Stimulated activated naive B cell treated with anti-CD40 and anti-IgM and Interleukin-4, amounts not matched to agents 10 μg/mL and 1 μg/mL and 100 μg/mL, for 72 hours (primary cell): ENCODE measurements at regions not wholly inside any gene's neighbourhood (a gene's known extent, or its start where the extent isn't known, plus 50 kb on each side); places are given as distances from the start of the nearest gene placed in this dataset.
A peak's percentile ranks its signal among the peaks of the same experiment; 100 is the strongest.

ENCODE experiments used
- ATAC-seq, 2 donors: fragments of 150-1000 bp; cut with Tn5 transposase; replicated peaks; 2 replicates each; pipeline ENCODE4 v1.10.0; 2021; ENCODE audit warnings: moderate library complexity in 1 of 2
- DNase-seq: peaks from one replicate; pipeline ENCODE4 v3.0.0; 2021
- H3K27ac Mint-ChIP-seq: one replicate; pipeline ENCODE4 v1.8.0; 2022; ENCODE audit warnings: mild to moderate bottlenecking, mixed read lengths
- H3K27me3 Mint-ChIP-seq, 2 donors: one replicate each; pipeline ENCODE4 v1.8.0; 2022; ENCODE audit warnings: mixed read lengths in 2 of 2
- H3K36me3 Mint-ChIP-seq, 2 donors: one replicate each; pipeline ENCODE4 v1.8.0; 2022; ENCODE audit warnings: mixed read lengths in 2 of 2, mild to moderate bottlenecking in 1 of 2
- H3K4me1 Mint-ChIP-seq, 2 donors: one replicate each; pipeline ENCODE4 v1.8.0; 2022; ENCODE audit warnings: mixed read lengths in 2 of 2, mild to moderate bottlenecking in 1 of 2
- H3K4me3 Mint-ChIP-seq, 2 donors: one replicate each; pipeline ENCODE4 v1.8.0; 2022; ENCODE audit warnings: mild to moderate bottlenecking in 2 of 2, mixed read lengths in 2 of 2, moderate library complexity in 1 of 2
- H3K9me3 Mint-ChIP-seq, 2 donors: one replicate each; pipeline ENCODE4 v1.8.0; 2022; ENCODE audit warnings: mixed read lengths in 2 of 2, mild to moderate bottlenecking in 1 of 2

DNA sequence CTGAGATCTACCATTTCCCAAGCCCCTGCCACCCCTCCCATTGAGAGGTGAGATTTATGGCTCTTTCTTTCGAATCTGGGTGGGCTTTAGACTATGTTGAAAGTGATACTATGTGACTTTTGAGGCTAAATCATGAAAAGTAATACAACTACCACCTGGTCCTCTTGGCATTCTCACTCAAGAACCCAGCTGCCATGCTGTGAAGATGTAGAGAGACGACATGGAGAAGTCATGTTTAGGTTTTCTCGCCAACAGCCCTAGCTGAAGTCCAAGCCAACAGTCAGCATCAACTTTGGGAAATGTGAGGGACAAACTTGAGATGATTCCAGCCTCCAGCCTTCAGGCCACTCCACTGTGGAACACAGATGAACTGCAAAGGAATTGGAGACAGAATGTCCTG, 108.7 kb downstream of the SCP2D1 start:
- H3K4me3 Mint-ChIP-seq: no peak overlapping the region
- H3K36me3 Mint-ChIP-seq: no peaks in the 10 kb centered on the region
- H3K27me3 Mint-ChIP-seq: peaks cover 0 to 3% of the 10 kb centered on the region in 2 donors
- ATAC-seq: no peak
- peaks cover 2 to 6% of the 10 kb centered on the region in 2 donors for H3K4me1 Mint-ChIP-seq
- no peak overlapping the region for H3K27ac Mint-ChIP-seq
- H3K9me3 Mint-ChIP-seq: peaks cover 0 to 4% of the 10 kb centered on the region in 2 donors
- no peak for DNase-seq

DNA sequence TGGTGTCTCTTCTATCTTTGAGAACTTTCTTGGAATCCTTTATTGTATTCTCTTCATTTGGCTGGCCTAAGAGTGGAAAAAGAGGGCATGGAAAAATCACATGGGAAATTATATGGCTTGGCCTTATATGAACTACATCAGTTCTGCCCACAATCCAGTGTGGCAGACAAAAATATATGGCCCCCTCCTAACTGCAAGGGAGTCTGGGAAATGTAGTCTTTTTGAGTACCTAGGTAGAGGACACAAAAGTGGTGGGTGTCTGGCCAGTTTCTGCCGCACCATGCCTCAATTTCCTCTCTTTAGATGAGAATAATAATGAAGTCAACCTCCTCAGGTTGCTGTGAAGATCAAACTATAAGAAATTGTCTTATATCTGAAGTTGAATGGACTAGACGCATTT, 109.3 kb downstream of the SCP2D1 start:
- Mint-ChIP-seq H3K27me3 (peaks cover 0 to 3% of the 10 kb centered on the region in 2 donors), H3K4me3 (no peak overlapping the region), H3K9me3 (peaks cover 0 to 4% of the 10 kb centered on the region in 2 donors), H3K27ac (no peak overlapping the region), H3K36me3 (no peaks in the 10 kb centered on the region), H3K4me1 (peaks cover under 1 to 2% of the 10 kb centered on the region in 2 donors)
- no peak for DNase-seq
- no peak for ATAC-seq

DNA sequence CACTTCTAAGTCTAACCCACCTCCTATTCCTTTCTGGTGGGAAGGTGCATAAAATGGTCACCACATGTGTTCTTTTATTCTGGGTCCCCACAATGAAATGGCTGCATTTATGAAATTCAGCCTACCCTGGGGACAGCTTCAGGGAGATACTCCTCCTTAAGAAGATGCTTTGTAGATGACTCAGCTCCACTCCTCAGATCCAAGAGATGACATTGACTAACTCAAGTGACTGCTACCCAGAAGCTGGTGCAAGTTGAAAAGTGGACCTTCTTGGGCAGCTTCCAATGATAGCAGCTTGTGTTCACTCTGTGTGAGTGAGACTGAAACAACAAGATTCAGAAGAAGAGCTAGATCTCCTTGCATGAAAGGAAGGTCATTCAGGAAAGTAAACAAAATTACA, 113.4 kb downstream of the SCP2D1 start:
- DNase-seq (no peak), ATAC-seq (no peak)
- H3K27ac Mint-ChIP-seq: no peak overlapping the region
- H3K4me3 Mint-ChIP-seq: no peak overlapping the region
- peaks cover 0 to 3% of the 10 kb centered on the region in 2 donors for H3K27me3 Mint-ChIP-seq
- no peaks in the 10 kb centered on the region for H3K4me1 Mint-ChIP-seq
- H3K9me3 Mint-ChIP-seq: peaks cover 0 to 1% of the 10 kb centered on the region in 2 donors
- no peaks in the 10 kb centered on the region for H3K36me3 Mint-ChIP-seq

DNA sequence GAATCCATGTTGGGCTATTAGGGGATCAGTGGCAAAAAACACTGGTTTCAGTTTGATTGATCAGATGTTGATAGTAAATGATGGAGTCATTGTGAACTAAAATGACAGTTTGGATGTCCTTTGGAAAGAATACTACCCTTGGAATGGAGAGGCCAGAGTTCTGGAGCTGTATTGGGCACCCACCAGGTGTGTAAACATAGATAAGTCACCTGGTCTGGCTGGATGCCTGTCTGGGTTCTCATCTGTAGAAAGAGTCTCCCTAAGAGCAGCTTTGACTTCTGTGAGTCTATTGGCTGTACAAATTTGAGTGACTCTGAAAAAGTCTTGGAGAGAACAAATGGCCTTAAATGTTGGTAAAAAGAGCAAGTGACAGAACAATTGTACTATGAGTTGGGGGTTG, 115.0 kb downstream of the SCP2D1 start:
- no peak overlapping the region for H3K4me3 Mint-ChIP-seq
- ATAC-seq (no peak), DNase-seq (no peak)
- H3K27me3 Mint-ChIP-seq: peaks cover 0 to 3% of the 10 kb centered on the region in 2 donors
- H3K9me3 Mint-ChIP-seq: peaks cover 0 to 5% of the 10 kb centered on the region in 2 donors
- no peaks in the 10 kb centered on the region for H3K36me3 Mint-ChIP-seq
- no peaks in the 10 kb centered on the region for H3K4me1 Mint-ChIP-seq
- no peak overlapping the region for H3K27ac Mint-ChIP-seq

DNA sequence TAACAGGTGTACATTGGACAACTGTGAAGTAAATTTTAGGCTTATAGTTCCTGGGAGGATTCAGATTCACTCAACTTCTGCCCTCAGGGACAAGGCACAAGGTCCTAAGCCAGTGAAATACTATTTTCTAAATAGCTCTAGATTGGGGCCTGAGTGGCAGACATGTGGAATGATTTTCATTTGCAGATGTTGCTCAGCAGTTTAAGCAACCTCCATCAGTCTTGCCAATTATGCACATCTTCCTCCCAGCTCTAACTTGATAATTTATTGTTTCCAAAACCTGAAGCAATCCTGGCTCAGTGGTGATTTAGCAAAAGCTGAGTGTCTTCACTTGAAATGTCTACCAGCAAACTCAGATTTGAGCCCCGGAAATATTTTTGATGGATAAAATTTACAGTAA, 116.2 kb downstream of the SCP2D1 start:
- DNase-seq: no peak
- Mint-ChIP-seq H3K4me3 (no peak overlapping the region), H3K27ac (no peak overlapping the region), H3K27me3 (peaks cover 0 to 3% of the 10 kb centered on the region in 2 donors), H3K36me3 (no peaks in the 10 kb centered on the region), H3K4me1 (no peaks in the 10 kb centered on the region), H3K9me3 (peaks cover 3 to 6% of the 10 kb centered on the region in 2 donors)
- no peak for ATAC-seq

DNA sequence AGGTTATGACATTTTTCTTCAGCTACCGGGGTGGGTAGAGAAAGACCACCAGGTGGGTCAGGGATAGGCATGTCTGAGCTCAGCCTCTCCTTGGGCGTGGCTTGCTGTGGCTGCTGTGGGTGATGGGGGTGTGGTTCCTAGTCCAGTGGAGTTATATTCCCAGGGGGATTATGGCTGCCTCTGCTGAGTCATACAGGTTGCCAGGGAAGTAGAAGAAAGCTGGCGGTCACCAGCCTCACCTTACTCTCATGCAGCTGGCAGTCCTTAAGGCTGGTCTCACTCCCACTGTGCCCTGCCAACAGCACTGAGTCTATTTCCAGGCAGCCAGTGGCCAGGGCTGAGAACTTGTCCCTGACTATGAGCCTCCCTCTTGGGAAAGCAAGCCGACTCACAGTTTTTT, 130.0 kb downstream of the SCP2D1 start:
- ATAC-seq (no peak), DNase-seq (no peak)
- Mint-ChIP-seq H3K4me1 (no peaks in the 10 kb centered on the region), H3K9me3 (peaks cover 6 to 9% of the 10 kb centered on the region in 2 donors), H3K4me3 (no peak overlapping the region), H3K36me3 (no peaks in the 10 kb centered on the region), H3K27me3 (peaks cover 21 to 24% of the 10 kb centered on the region in 2 donors), H3K27ac (no peak overlapping the region)

DNA sequence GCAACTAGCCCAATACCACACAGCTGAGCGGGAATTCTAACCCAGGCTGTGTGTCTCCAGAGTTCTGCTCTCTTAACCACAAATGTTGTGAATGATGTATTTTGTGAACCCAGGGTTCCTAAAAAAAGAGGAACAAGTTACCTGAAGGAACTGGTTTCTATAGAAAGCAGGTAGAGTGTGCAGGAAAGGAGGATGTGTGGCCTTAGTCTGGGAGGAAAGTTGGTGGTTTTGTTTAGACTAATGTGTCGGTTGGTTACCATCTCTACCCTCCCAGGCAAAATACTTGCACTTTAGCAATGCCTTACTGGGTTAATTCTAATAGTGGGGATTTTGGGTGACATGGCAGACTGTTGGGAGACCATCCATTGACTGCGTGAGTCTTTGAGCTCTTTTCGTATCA, 143.3 kb downstream of the SCP2D1 start:
- Mint-ChIP-seq H3K27me3 (peaks cover 0 to 11% of the 10 kb centered on the region in 2 donors), H3K9me3 (peaks cover 2 to 7% of the 10 kb centered on the region in 2 donors), H3K36me3 (no peaks in the 10 kb centered on the region), H3K4me1 (no peaks in the 10 kb centered on the region), H3K4me3 (no peak overlapping the region), H3K27ac (no peak overlapping the region)
- peak; percentile 57 to 75 for ATAC-seq
- DNase-seq: no peak

DNA sequence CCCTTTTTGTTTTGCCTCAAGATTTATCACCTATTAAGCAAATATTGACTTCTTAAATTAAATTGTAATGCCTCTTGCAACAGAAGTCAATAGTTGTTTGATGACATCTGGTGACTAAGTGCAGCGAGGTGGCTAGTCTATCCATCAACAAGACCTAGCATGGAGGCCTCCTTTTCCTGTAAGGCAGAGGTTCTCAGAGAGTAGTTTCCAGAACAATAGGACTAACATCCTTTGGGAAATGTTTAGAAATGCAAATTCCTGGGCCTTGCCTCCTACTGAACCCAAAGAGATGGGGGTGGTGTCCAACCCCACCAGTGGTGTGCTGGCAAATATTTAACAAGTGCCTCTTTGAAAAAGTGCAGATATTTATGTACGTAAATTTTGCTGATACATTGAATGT, 143.7 kb downstream of the SCP2D1 start:
- ATAC-seq: no peak
- Mint-ChIP-seq H3K9me3 (peaks cover 2 to 7% of the 10 kb centered on the region in 2 donors), H3K27ac (no peak overlapping the region), H3K4me1 (no peaks in the 10 kb centered on the region), H3K4me3 (no peak overlapping the region), H3K36me3 (no peaks in the 10 kb centered on the region), H3K27me3 (peaks cover 0 to 15% of the 10 kb centered on the region in 2 donors)
- no peak for DNase-seq

DNA sequence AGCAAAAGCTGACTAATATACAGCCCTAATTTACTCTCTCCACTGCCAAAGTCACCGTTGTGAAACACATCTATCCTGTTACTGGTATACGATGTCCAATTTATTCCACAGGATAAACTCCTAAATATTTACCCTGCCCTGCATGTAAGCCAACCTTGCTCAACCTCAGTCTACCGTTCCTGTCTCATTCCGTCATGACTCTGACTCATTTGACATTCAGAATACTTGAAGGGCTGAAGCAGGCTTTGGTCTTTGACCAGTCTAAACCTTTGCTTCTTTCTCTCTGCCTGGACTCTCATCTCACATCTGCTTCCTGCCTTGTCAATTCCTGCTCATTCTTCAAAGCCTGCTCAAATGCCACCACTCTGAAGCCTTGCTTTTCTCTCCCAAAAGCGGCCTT, 157.5 kb downstream of the SCP2D1 start:
- H3K4me1 Mint-ChIP-seq: no peaks in the 10 kb centered on the region
- no peaks in the 10 kb centered on the region for H3K36me3 Mint-ChIP-seq
- ATAC-seq (no peak), DNase-seq (no peak)
- no peak overlapping the region for H3K27ac Mint-ChIP-seq
- H3K9me3 Mint-ChIP-seq: peaks cover 0 to 3% of the 10 kb centered on the region in 2 donors
- no peak overlapping the region for H3K4me3 Mint-ChIP-seq
- peaks cover 8 to 20% of the 10 kb centered on the region in 2 donors for H3K27me3 Mint-ChIP-seq

DNA sequence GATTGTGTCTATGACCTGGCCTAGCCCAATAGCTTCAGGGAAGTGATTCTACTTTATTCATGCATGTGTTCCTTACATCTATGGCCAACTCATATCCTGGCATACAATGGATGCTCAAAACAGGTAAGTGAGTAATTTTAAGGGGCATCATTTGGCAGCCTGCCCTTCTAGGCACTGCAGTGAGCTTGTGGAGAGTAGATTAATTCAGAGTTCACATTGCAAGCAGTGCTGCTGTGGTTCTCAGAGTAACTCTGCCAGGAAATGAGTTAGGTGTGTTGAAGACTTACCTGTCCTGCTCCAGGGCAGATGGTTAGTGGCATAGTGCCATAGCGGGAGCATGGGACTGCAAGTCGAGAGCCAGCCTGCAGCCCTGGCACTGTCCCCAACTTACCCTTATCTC, 158.0 kb downstream of the SCP2D1 start:
- no peak overlapping the region for H3K4me3 Mint-ChIP-seq
- no peak overlapping the region for H3K27ac Mint-ChIP-seq
- DNase-seq (no peak), ATAC-seq (no peak)
- peaks cover 4 to 15% of the 10 kb centered on the region in 2 donors for H3K27me3 Mint-ChIP-seq
- H3K4me1 Mint-ChIP-seq: no peaks in the 10 kb centered on the region
- no peaks in the 10 kb centered on the region for H3K36me3 Mint-ChIP-seq
- H3K9me3 Mint-ChIP-seq: peaks cover 0 to 3% of the 10 kb centered on the region in 2 donors

DNA sequence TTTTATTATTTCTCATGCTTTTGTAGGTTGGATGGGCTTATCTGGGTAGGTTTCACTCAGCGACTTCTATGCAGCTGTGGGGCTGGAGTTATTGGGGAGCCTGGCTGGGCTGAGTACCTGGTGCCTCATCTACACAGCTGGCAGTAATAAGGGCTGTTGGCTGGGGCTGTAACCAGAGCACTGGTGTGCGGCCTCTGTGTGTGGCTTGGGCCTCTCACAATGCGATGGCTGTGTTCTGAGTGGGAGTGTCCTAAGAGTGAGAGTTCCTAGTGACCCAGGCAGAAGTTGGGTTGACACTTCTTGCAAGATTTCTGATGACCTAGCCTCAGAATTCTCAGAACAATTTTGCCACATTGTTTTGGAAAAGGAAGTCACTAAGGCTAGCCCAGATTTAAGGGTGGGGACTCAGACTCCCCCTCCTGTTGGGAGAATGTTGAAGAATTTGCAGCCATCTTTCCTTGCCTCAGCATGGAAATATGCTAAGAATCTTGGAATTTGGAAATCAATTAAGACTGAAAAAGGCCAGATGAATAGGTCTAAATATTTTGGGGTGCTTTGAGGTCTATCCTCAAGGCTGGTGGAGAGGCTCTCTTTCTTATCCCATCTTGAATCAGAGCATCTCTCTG, 158.8 kb downstream of the SCP2D1 start:
- Mint-ChIP-seq H3K4me1 (peaks cover 0 to under 1% of the 10 kb centered on the region in 2 donors), H3K4me3 (no peak overlapping the region), H3K27me3 (peaks cover 0 to 10% of the 10 kb centered on the region in 2 donors), H3K36me3 (no peaks in the 10 kb centered on the region), H3K27ac (no peak overlapping the region), H3K9me3 (peaks cover 0 to 2% of the 10 kb centered on the region in 2 donors)
- ATAC-seq: no peak
- DNase-seq: no peak

DNA sequence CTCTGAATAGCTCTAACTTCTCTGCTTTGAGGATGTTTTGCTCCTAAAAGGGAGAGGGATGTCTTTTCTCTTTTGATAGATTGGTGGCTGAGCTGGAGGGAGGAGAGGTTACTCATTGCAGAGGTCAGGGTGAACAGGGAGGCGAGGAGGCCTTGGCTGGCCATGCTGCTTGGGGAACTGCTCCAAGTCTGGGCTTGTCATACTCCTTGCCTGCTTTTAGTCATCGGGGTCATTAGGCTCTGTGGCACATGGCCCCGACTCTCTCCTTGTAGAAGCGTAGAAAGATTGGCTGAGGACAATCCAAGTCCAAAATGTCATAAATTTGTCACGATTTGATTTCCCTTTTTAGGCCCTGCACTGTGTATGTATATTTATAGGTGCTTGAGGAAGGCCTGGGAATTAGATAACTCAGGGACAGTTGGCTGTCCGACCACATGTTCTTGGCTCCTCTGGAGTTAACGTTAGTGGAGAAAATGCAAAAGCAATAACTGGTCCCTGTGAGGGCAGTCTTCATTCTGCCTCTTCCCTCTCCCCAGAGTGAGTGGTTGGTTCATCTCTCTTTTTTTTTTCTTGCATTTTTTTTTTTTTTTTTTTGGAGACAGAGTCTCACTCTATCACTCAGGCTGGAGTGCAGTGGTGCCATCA, 160.1 kb downstream of the SCP2D1 start:
- Mint-ChIP-seq H3K27ac (no peak overlapping the region), H3K4me3 (no peak overlapping the region), H3K36me3 (no peaks in the 10 kb centered on the region), H3K4me1 (peaks cover 0 to 6% of the 10 kb centered on the region in 2 donors), H3K27me3 (peaks cover 0 to 8% of the 10 kb centered on the region in 2 donors), H3K9me3 (no peaks in the 10 kb centered on the region)
- ATAC-seq (no peak), DNase-seq (no peak)

DNA sequence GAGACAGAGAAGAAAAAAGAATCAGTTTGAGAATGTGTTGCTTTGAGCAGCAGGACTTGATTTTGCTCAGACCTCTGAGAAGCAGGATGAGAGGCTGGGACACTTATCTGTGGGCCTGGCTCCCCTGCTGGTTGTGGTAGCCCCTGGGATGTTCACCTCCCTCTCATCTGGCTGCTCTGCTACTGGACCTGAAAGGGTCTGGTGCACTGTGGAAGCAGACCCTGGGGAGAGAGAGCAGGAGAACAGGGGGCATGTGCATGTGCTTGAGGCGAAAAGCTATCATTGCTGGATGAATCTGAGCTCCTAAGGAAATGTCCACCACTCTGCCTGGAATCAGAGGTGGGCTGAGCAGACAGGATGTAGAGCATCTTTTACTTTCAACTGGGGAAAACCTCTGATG, 161.1 kb downstream of the SCP2D1 start:
- H3K4me3 Mint-ChIP-seq: no peak overlapping the region
- no peaks in the 10 kb centered on the region for H3K36me3 Mint-ChIP-seq
- no peaks in the 10 kb centered on the region for H3K9me3 Mint-ChIP-seq
- peaks cover 0 to 6% of the 10 kb centered on the region in 2 donors for H3K4me1 Mint-ChIP-seq
- no peak overlapping the region for H3K27ac Mint-ChIP-seq
- DNase-seq: no peak
- peaks cover 0 to 10% of the 10 kb centered on the region in 2 donors for H3K27me3 Mint-ChIP-seq
- no peak for ATAC-seq

DNA sequence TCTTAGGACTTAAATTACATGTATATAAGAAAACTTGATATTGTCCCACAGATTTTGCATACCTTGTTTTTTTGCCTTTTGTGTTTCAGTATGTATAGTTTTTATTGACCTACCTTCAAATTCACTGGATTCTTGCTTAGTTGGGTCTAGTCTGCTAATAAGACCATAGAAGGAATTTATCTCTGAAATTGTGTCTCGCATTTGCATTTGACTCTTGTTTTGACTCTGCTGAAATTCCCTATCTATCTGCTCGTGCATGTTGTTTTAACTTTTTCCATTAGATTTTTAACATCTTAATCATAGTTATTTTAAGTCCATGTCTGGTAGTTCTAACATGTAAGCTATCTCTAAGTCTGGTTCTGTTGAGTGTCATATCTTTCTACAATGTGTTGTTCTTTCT, 163.9 kb downstream of the SCP2D1 start:
- peaks cover 9 to 14% of the 10 kb centered on the region in 2 donors for H3K27me3 Mint-ChIP-seq
- H3K4me3 Mint-ChIP-seq: no peak overlapping the region
- DNase-seq (no peak), ATAC-seq (peak; percentile 66 to 82)
- H3K36me3 Mint-ChIP-seq: no peaks in the 10 kb centered on the region
- H3K27ac Mint-ChIP-seq: peak overlapping the region; percentile 65
- H3K4me1 Mint-ChIP-seq: peaks cover 0 to 6% of the 10 kb centered on the region in 2 donors
- no peaks in the 10 kb centered on the region for H3K9me3 Mint-ChIP-seq

DNA sequence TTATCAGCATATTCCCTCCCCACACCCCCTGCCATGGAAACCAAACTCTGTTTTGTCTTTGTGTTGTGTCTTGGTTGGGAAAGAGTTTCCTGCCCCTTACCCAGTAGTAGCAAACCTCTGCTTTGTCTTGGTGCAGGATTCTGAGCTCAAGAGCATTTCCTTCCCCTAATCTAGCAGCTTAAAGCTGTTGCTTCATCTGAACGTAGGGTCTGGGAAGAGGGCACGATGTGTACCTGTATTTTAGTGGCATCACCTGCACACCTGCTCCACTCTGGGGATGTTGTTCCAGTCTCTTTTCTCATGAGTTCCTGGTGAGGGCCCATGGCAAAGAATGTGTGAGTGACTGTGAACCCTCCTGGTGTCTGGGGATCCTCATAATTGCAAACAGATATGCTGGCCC, 164.7 kb downstream of the SCP2D1 start:
- Mint-ChIP-seq H3K4me1 (peaks cover 0 to 6% of the 10 kb centered on the region in 2 donors), H3K4me3 (no peak overlapping the region), H3K27ac (no peak overlapping the region), H3K27me3 (peaks cover 9 to 15% of the 10 kb centered on the region in 2 donors), H3K36me3 (no peaks in the 10 kb centered on the region), H3K9me3 (no peaks in the 10 kb centered on the region)
- no peak for DNase-seq
- no peak for ATAC-seq
